SK-N-SH (cell line): ENCODE measurements at regions not wholly inside any gene's neighbourhood (a gene's known extent, or its start where the extent isn't known, plus 50 kb on each side); places are given as distances from the start of the nearest gene placed in this dataset.
A peak's percentile ranks its signal among the peaks of the same experiment; 100 is the strongest.

ENCODE experiments used
- CTCF ChIA-PET: fragments of 300-600, 350-600 bp; formaldehyde crosslinking; extraction: SDS; loops from one replicate; lab custom pipeline; 2021; lab: Yijun Ruan, JAX
- POLR2A ChIA-PET: fragments of 350-600 bp; sonication (Branson Sonifier 250); formaldehyde crosslinking; extraction: SDS; loops from one replicate; lab custom pipeline; 2020; ENCODE audit warnings: antibody characterized with exemption, inconsistent platforms; lab: Yijun Ruan, JAX
- DNase-seq: peaks from one replicate; pipeline ENCODE4 v3.0.0; 2012
- H2AFZ ChIP-seq: fragments of 200-600 bp; sonication (generic); 2 replicates; pipeline ENCODE4 v1.8.1; 2016; ENCODE audit warnings: antibody characterized with exemption, mild to moderate bottlenecking, low read depth
- H3F3A ChIP-seq: fragments of 200-600 bp; sonication (generic); replicated peaks from 2 replicates; pipeline ENCODE3; 2016; ENCODE audit warnings: antibody characterized with exemption, mild to moderate bottlenecking; ENCODE audit not compliant: insufficient read depth
- H3K27ac ChIP-seq, 2 experiments: fragments of 200-500 bp in 1 of 2; fragments of 200-600 bp in 1 of 2; sonication (Bioruptor generic) in 1 of 2; sonication (generic), shearing (Covaris generic) in 1 of 2; 2 replicates each; pipeline versions ENCODE4 v1.5.1 to v1.6.1; 2014 to 2016; ENCODE audit warnings: low read depth in 2 of 2, inconsistent platforms in 1 of 2, low read length in 1 of 2, mild to moderate bottlenecking in 1 of 2, mixed read lengths in 1 of 2
- H3K27me3 ChIP-seq: fragments of 200-600 bp; sonication (generic), shearing (Covaris generic); 2 replicates; pipeline ENCODE4 v1.6.1; 2016; ENCODE audit warnings: mixed run types; ENCODE audit not compliant: insufficient read depth
- H3K36me3 ChIP-seq, 2 experiments: fragments of 200-500 bp in 1 of 2; fragments of 200-600 bp in 1 of 2; sonication (Bioruptor generic) in 1 of 2; sonication (generic) in 1 of 2; replicated peaks in 1 of 2; 2 replicates each; pipeline versions ENCODE3 to v1.5.1; 2014 to 2016; ENCODE audit warnings: low read length in 1 of 2, mild to moderate bottlenecking in 1 of 2; ENCODE audit not compliant: insufficient read depth in 2 of 2, control insufficient read depth in 1 of 2
- H3K4me1 ChIP-seq, 2 experiments: fragments of 200-500 bp in 1 of 2; fragments of 200-600 bp in 1 of 2; sonication (Bioruptor generic) in 1 of 2; sonication (generic), shearing (Covaris generic) in 1 of 2; 2 replicates each; pipeline versions ENCODE4 v1.5.1 to v1.6.1; 2014 to 2016; ENCODE audit warnings: low read depth in 1 of 2, low read length in 1 of 2, mixed run types in 1 of 2; ENCODE audit not compliant: insufficient read depth in 2 of 2, control insufficient read depth in 1 of 2
- H3K4me2 ChIP-seq: fragments of 200-600 bp; sonication (generic), shearing (Covaris generic); 2 replicates; pipeline ENCODE4 v1.6.1; 2017; ENCODE audit warnings: mixed run types
- H3K4me3 ChIP-seq, 2 experiments: fragments of 200-500 bp in 1 of 2; fragments of 200-600 bp in 1 of 2; sonication (Bioruptor generic) in 1 of 2; sonication (generic), shearing (Covaris generic) in 1 of 2; 2 replicates each; pipeline versions ENCODE4 v1.5.1 to v1.8.1; 2014 to 2016; ENCODE audit warnings: low read depth in 2 of 2, inconsistent platforms in 1 of 2, low read length in 1 of 2, mild to moderate bottlenecking in 1 of 2, mixed read lengths in 1 of 2, moderate library complexity in 1 of 2
- H3K79me2 ChIP-seq: fragments of 200-600 bp; sonication (generic); 2 replicates; pipeline ENCODE4 v1.8.1; 2017; ENCODE audit warnings: mild to moderate bottlenecking; ENCODE audit not compliant: insufficient read depth
- H3K9ac ChIP-seq: fragments of 200-600 bp; sonication (generic); 2 replicates; pipeline ENCODE4 v1.6.1; 2017; ENCODE audit warnings: mixed run types
- H3K9me2 ChIP-seq: fragments of 200-600 bp; sonication (generic); 2 replicates; pipeline ENCODE4 v1.6.1; 2017; ENCODE audit warnings: mixed run types
- H3K9me3 ChIP-seq: fragments of 200-600 bp; sonication (generic); 2 replicates; pipeline ENCODE4 v1.6.1; 2017; ENCODE audit warnings: mixed run types, mild to moderate bottlenecking, moderate library complexity
- H4K20me1 ChIP-seq: fragments of 200-600 bp; sonication (generic); 2 replicates; pipeline ENCODE4 v1.6.1; 2017; ENCODE audit warnings: mild to moderate bottlenecking, mixed run types; ENCODE audit not compliant: insufficient read depth
- EP300 ChIP-seq, 2 experiments: IDR thresholded peaks; 2 replicates each; pipeline versions ENCODE4 v1.4.0 to v1.6.1; 2012; ENCODE audit warnings: borderline replicate concordance in 1 of 2, low read depth in 1 of 2, low read length in 1 of 2
- FOSL2 ChIP-seq: IDR thresholded peaks from 2 replicates; pipeline ENCODE4 v1.4.0; 2012; ENCODE audit warnings: low read depth, mild to moderate bottlenecking, moderate library complexity, borderline replicate concordance
- JUND ChIP-seq: IDR thresholded peaks from 2 replicates; pipeline ENCODE4 v1.4.0; 2012
- MAX ChIP-seq: IDR thresholded peaks from 2 replicates; pipeline ENCODE4 v1.4.0; 2012; ENCODE audit warnings: low read depth
- NFIC ChIP-seq: IDR thresholded peaks from 2 replicates; pipeline ENCODE4 v1.4.0; 2012; ENCODE audit warnings: borderline replicate concordance
- PBX3 ChIP-seq: IDR thresholded peaks from 2 replicates; pipeline ENCODE4; 2012
- POLR2AphosphoS5 ChIP-seq: IDR thresholded peaks from 2 replicates; pipeline ENCODE4 v1.6.1; 2012; ENCODE audit warnings: low read depth, low read length
- RAD21 ChIP-seq: IDR thresholded peaks from 2 replicates; pipeline ENCODE4 v1.6.1; 2012; ENCODE audit warnings: mild to moderate bottlenecking, low read length
- SIN3A ChIP-seq: IDR thresholded peaks from 2 replicates; pipeline ENCODE4 v1.6.1; 2012; ENCODE audit warnings: low read depth, mild to moderate bottlenecking, low read length, moderate library complexity, borderline replicate concordance
- TCF12 ChIP-seq: IDR thresholded peaks from 2 replicates; pipeline ENCODE4 v1.4.0; 2012
- TEAD4 ChIP-seq: IDR thresholded peaks from 2 replicates; pipeline ENCODE4 v1.4.0; 2012; ENCODE audit warnings: mild to moderate bottlenecking, borderline replicate concordance; ENCODE audit not compliant: insufficient read depth
- ZBTB33 ChIP-seq: IDR thresholded peaks from 2 replicates; pipeline ENCODE4 v1.4.0; 2012; ENCODE audit warnings: low read depth, borderline replicate concordance
- whole genome bisulfite sequencing: methylation state at CpG from one replicate; pipeline ENCODE4 v1.1.6; 2017; ENCODE audit warnings: low lambda C conversion rate; 5-methylcytosine and 5-hydroxymethylcytosine counted together

GRCh38 chr5:89213573-89213972, 330.6 kb upstream of the MEF2C start (continued):
- TF ChIP-seq ZBTB33: no peak

GRCh38 chr5:89211836-89212235, 328.9 kb upstream of the MEF2C start:
- H3K9me3 ChIP-seq: no peaks in the 10 kb centered on the region

More at GRCh38 chr5:89211836-89212235, 328.9 kb upstream of the MEF2C start:
- Histone ChIP-seq H3F3A (peaks cover 11% of the 10 kb centered on the region), H3K9me2 (no peaks in the 10 kb centered on the region), H3K9ac (no peak overlapping the region), H3K36me3 (no peaks in the 10 kb centered on the region), H3K79me2 (no peaks in the 10 kb centered on the region), H3K4me1 (peaks cover 0 to 3% of the 10 kb centered on the region in 2 experiments; a peak in 1 of 4 replicates), H4K20me1 (no peaks in the 10 kb centered on the region), H3K4me3 (no peak overlapping the region), H2AFZ (peak overlapping the region; percentile 26; the same call in 1 of the 2 replicates), H3K4me2 (no peak overlapping the region), H3K27me3 (no peaks in the 10 kb centered on the region), H3K27ac (peak overlapping the region in 1 of 2 experiments; percentile 38; a peak in 3 of 4 replicates)
- DNase-seq: no peak
- CTCF ChIA-PET: interaction anchor here (1.2 kb wide), 1 partner anchor 274 kb away, joined by 3 read pairs; no protein-coding TSS in a partner anchor
- POLR2A ChIA-PET: no interaction called here
- 9% methylated on average over 2 of the region's 2 CpGs for WGBS
- TF ChIP-seq ZBTB33 (no peak), TCF12 (peak; percentile 76), POLR2AphosphoS5 (peak; percentile 31; the same call in 1 of the 2 replicates), SIN3A (no peak), TEAD4 (0 out of 2 replicates have a peak, but pooled peaks have one; percentile 43), MAX (0 out of 2 replicates have a peak, but pooled peaks have one; percentile 23), PBX3 (peak; percentile 72), EP300 (IDR thresholded peaks at IDR 0.05; ENCODE audit: borderline replicate concordance in 1 of 2, low read depth in 1 of 2, low read length in 1 of 2) (peak in 1 of 2 experiments; percentile 22; a peak in 1 of 4 replicates), JUND (peak; percentile 62), RAD21 (no peak), FOSL2 (peak; percentile 60; the same call in 1 of the 2 replicates), NFIC (peak; percentile 60; the same call in 1 of the 2 replicates)
